ENCODE measurements at regions not wholly inside any gene's neighbourhood (a gene's known extent, or its start where the extent isn't known, plus 50 kb on each side); places are given as distances from the start of the nearest gene placed in this dataset.

- no peak for TF ChIP-seq CTCF (optimal IDR thresholded peaks at IDR 0.05 in 1 of 3, IDR thresholded peaks at IDR 0.05 in 1 of 3, conservative IDR thresholded peaks at IDR 0.05 in 1 of 3; ENCODE audit: extremely low read depth in 1 of 3, insufficient read depth in 2 of 3, low read length in 3 of 3)
- no peak for TF ChIP-seq EZH2 (IDR thresholded peaks at IDR 0.05; ENCODE audit: low read length)
Measured at GRCh38 chr16:8032406-8032805, 557.9 kb downstream of the TMEM114 start.
